ENCODE measurements at regions not wholly inside any gene's neighbourhood (a gene's known extent, or its start where the extent isn't known, plus 50 kb on each side); places are given as distances from the start of the nearest gene placed in this dataset.
A peak's percentile ranks its signal among the peaks of the same experiment; 100 is the strongest.

DNA sequence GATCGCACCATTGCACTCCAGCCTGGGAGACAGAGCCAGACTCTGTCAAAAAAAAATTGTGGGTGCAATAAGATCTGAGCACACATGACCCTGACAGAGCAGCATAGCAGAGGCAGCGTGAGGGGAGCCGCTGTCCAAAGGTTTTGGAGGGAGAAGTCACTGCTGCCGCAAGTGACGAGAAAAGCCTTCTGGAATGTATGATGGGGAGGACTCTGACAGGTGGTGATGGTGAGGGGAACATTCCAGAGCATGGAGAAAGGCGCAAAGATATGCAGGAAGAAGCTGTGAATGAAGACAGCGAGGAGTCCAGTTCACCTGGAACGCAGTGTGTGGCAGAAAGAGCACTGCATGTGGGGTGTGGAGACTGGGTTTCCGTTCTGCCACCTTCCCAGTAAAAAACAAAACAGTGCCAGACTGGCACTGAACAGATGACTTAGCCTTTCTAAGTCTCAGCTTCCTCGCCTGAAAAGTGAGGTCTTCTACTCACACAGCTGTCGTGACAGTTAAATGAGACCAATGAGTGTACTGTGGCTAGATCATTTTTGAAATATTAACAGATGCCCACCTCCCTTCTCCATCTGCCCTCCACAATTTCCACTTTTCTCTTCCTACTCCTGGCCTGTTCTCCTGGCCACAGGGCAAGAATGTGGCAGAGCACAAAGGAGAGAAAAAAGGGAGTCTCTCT is 53.4 kb upstream of the PTHLH start (continued):
- TF ChIP-seq RFX5 (IDR thresholded peaks at IDR 0.05; ENCODE audit: low read length): no peak
- TF ChIP-seq, protein P1, sequence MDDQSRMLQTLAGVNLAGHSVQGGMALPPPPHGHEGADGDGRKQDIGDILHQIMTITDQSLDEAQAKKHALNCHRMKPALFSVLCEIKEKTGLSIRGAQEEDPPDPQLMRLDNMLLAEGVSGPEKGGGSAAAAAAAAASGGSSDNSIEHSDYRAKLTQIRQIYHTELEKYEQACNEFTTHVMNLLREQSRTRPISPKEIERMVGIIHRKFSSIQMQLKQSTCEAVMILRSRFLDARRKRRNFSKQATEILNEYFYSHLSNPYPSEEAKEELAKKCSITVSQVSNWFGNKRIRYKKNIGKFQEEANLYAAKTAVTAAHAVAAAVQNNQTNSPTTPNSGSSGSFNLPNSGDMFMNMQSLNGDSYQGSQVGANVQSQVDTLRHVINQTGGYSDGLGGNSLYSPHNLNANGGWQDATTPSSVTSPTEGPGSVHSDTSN (IDR thresholded peaks at IDR 0.05): no peak

DNA sequence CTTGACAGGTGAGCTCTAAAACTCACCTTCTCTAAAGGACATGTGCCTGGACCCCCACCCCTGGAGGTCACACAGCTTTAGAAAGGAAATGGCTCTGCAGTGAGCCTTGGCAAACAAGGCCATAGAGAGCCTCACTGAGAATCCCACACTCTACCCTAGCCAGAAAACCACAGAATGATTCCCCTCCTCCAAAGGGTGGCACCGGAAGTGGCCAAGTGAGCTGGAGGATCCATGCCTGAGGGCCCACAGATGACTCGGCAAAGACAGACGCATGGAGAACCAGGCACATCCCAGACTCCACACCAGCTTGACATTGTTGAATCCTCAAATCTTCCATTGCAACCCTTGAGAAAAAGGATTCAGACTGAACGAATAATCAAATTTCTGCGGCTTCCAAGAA is 54.2 kb upstream of the PTHLH start:
- Histone ChIP-seq H3K36me3 (replicated peaks in 1 of 2; ENCODE audit: control insufficient read depth in 1 of 2, insufficient read depth in 2 of 2, low read length in 1 of 2) (no peaks in the 10 kb centered on the region), H3F3A (replicated peaks; ENCODE audit: insufficient read depth) (peaks cover 12% of the 10 kb centered on the region), H3K9me2 (no peaks in the 10 kb centered on the region), H3K4me2 (no peak overlapping the region), H3K27ac (ENCODE audit: low read depth in 2 of 2, low read length in 1 of 2) (peak overlapping the region in 1 of 2 experiments; percentile 37; a peak in 3 of 4 replicates), H3K9ac (no peak overlapping the region), H2AFZ (ENCODE audit: low read depth) (0 out of 2 replicates have a peak overlapping the region, but pooled peaks have one; percentile 37), H4K20me1 (ENCODE audit: insufficient read depth) (no peaks in the 10 kb centered on the region), H3K27me3 (ENCODE audit: insufficient read depth) (no peaks in the 10 kb centered on the region), H3K4me3 (ENCODE audit: low read depth in 2 of 2, low read length in 1 of 2) (no peak overlapping the region), H3K79me2 (ENCODE audit: insufficient read depth) (no peaks in the 10 kb centered on the region), H3K4me1 (ENCODE audit: control insufficient read depth in 1 of 2, insufficient read depth in 2 of 2, low read depth in 1 of 2, low read length in 1 of 2) (peaks cover 23 to 32% of the 10 kb centered on the region in 2 experiments; a peak in 2 of 4 replicates), H3K9me3 (no peaks in the 10 kb centered on the region)
- ChIA-PET CTCF (no interaction called here), POLR2A (no interaction called here)
- WGBS (ENCODE audit: low lambda C conversion rate): 82% methylated on average over 5 of the region's 5 CpGs
- TF ChIP-seq TEAD4 (IDR thresholded peaks at IDR 0.05; ENCODE audit: borderline replicate concordance, insufficient read depth): no peak
- DNase-seq: no peak

DNA sequence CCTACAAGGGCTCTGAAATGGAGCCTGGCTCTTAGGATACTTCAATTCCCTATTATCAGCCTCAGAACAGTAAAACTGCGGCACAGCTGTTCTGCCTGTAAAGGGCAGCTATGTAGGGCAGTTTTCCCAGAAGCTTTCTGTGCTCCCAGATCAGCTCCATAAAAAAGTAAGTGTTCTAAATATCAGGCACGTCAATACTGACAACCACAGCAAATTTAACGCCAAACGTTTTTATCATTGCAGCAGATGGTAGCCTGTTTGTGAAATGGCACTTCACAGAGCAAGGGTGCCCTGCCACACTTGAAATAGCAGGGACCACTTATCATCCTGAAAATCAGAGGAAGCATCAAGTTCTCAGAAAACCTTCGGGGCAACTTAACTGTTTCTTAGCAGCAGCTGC is 54.8 kb upstream of the PTHLH start:
- Histone ChIP-seq H3K4me1 (ENCODE audit: control insufficient read depth in 1 of 2, insufficient read depth in 2 of 2, low read depth in 1 of 2, low read length in 1 of 2) (peaks cover 23 to 33% of the 10 kb centered on the region in 2 experiments; a peak in 3 of 4 replicates), H3F3A (replicated peaks; ENCODE audit: insufficient read depth) (peaks cover 12% of the 10 kb centered on the region), H3K79me2 (ENCODE audit: insufficient read depth) (no peaks in the 10 kb centered on the region), H3K27ac (ENCODE audit: low read depth in 2 of 2, low read length in 1 of 2) (peak overlapping the region in 1 of 2 experiments; percentile 37; a peak in 2 of 4 replicates), H3K27me3 (ENCODE audit: insufficient read depth) (no peaks in the 10 kb centered on the region), H3K9me3 (no peaks in the 10 kb centered on the region), H3K9me2 (no peaks in the 10 kb centered on the region), H3K4me3 (ENCODE audit: low read depth in 2 of 2, low read length in 1 of 2) (no peak overlapping the region), H3K4me2 (no peak overlapping the region), H3K9ac (no peak overlapping the region), H4K20me1 (ENCODE audit: insufficient read depth) (no peaks in the 10 kb centered on the region), H2AFZ (ENCODE audit: low read depth) (peak overlapping the region; percentile 44; the same call in 1 of the 2 replicates), H3K36me3 (replicated peaks in 1 of 2; ENCODE audit: control insufficient read depth in 1 of 2, insufficient read depth in 2 of 2, low read length in 1 of 2) (no peaks in the 10 kb centered on the region)
- ChIA-PET CTCF (no interaction called here), POLR2A (no interaction called here)
- TF ChIP-seq GABPA (IDR thresholded peaks at IDR 0.05; ENCODE audit: low read depth) (no peak), TEAD4 (IDR thresholded peaks at IDR 0.05; ENCODE audit: borderline replicate concordance, insufficient read depth) (no peak), YY1 (IDR thresholded peaks at IDR 0.05; ENCODE audit: low read depth) (no peak), SIN3A (IDR thresholded peaks at IDR 0.05; ENCODE audit: borderline replicate concordance, low read depth, low read length) (no peak), JUND (IDR thresholded peaks at IDR 0.05) (no peak), POLR2AphosphoS5 (IDR thresholded peaks at IDR 0.05; ENCODE audit: low read depth, low read length) (no peak), FOSL2 (IDR thresholded peaks at IDR 0.05; ENCODE audit: borderline replicate concordance, low read depth) (no peak), MEF2A (IDR thresholded peaks at IDR 0.05; ENCODE audit: borderline replicate concordance, low read depth) (no peak), RAD21 (IDR thresholded peaks at IDR 0.05; ENCODE audit: low read length) (no peak), MXI1 (IDR thresholded peaks at IDR 0.05; ENCODE audit: low read depth, low read length) (no peak), TAF1 (IDR thresholded peaks at IDR 0.05; ENCODE audit: borderline replicate concordance, low read depth, low read length) (no peak), NRF1 (IDR thresholded peaks at IDR 0.05; ENCODE audit: low read depth, low read length) (no peak), ELF1 (IDR thresholded peaks at IDR 0.05) (no peak), GATA2 (CRISPR knock-in tag; IDR thresholded peaks at IDR 0.05) (no peak; the same call in 1 of the 2 replicates)
- TF ChIP-seq, protein P2, sequence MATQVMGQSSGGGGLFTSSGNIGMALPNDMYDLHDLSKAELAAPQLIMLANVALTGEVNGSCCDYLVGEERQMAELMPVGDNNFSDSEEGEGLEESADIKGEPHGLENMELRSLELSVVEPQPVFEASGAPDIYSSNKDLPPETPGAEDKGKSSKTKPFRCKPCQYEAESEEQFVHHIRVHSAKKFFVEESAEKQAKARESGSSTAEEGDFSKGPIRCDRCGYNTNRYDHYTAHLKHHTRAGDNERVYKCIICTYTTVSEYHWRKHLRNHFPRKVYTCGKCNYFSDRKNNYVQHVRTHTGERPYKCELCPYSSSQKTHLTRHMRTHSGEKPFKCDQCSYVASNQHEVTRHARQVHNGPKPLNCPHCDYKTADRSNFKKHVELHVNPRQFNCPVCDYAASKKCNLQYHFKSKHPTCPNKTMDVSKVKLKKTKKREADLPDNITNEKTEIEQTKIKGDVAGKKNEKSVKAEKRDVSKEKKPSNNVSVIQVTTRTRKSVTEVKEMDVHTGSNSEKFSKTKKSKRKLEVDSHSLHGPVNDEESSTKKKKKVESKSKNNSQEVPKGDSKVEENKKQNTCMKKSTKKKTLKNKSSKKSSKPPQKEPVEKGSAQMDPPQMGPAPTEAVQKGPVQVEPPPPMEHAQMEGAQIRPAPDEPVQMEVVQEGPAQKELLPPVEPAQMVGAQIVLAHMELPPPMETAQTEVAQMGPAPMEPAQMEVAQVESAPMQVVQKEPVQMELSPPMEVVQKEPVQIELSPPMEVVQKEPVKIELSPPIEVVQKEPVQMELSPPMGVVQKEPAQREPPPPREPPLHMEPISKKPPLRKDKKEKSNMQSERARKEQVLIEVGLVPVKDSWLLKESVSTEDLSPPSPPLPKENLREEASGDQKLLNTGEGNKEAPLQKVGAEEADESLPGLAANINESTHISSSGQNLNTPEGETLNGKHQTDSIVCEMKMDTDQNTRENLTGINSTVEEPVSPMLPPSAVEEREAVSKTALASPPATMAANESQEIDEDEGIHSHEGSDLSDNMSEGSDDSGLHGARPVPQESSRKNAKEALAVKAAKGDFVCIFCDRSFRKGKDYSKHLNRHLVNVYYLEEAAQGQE (IDR thresholded peaks at IDR 0.05; ENCODE audit: low read depth, low read length): no peak
- WGBS (ENCODE audit: low lambda C conversion rate): 63% methylated on average over 5 of the region's 5 CpGs
- no peak for DNase-seq
